Activated naive CD8-positive, alpha-beta T cell treated with anti-CD3 and anti-CD28 coated beads for 36 hours (primary cell): ENCODE measurements at regions not wholly inside any gene's neighbourhood (a gene's known extent, or its start where the extent isn't known, plus 50 kb on each side); places are given as distances from the start of the nearest gene placed in this dataset.

ENCODE experiments used
- DNase-seq: peaks from one replicate; pipeline ENCODE4 v3.0.0; 2021
- H3K27ac Mint-ChIP-seq: one replicate; pipeline ENCODE4 v1.8.0; 2022; ENCODE audit warnings: mild to moderate bottlenecking, moderate library complexity, mixed read lengths
- H3K27me3 Mint-ChIP-seq: one replicate; pipeline ENCODE4 v1.8.0; 2022; ENCODE audit warnings: mild to moderate bottlenecking, mixed read lengths
- H3K36me3 Mint-ChIP-seq: one replicate; pipeline ENCODE4 v1.8.0; 2021; ENCODE audit warnings: mild to moderate bottlenecking, mixed read lengths
- H3K4me1 Mint-ChIP-seq: one replicate; pipeline ENCODE4 v1.8.0; 2021; ENCODE audit warnings: mixed read lengths
- H3K4me3 Mint-ChIP-seq: one replicate; pipeline ENCODE4 v1.8.0; 2022; ENCODE audit warnings: mild to moderate bottlenecking, moderate library complexity, mixed read lengths
- H3K9me3 Mint-ChIP-seq: one replicate; pipeline ENCODE4 v1.8.0; 2022; ENCODE audit warnings: mixed read lengths

DNA sequence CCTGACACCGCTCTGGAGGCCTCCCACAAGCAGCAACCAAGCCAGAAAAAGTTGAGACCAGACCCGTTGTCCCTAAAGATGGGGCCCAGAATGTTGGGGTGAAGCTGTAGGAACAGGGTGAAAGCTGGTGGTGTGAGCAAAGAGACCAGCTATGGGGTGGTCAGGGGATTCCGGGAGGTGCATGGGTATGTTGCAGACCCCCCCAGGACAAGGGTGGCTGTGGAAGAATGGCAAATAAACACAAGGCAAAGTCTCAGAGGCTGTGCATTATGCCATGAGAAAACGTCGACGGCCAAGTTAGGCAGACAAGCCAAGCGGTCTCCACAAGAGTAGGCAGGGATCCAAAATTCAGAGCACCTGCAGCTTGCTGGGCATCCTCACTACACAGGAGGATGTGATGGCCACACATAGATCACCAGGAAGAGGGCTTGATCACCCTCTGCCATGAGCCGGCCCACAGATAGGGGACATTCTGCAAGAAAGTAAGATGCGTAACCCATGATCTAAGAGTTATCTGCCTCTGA, 58.8 kb upstream of the KCNA1 start:
- no peak overlapping the region for H3K27ac Mint-ChIP-seq
- H3K27me3 Mint-ChIP-seq, result peaks cover 9% of the 10 kb centered on the region
- no peak for DNase-seq
- H3K36me3 Mint-ChIP-seq, result no peaks in the 10 kb centered on the region
- H3K4me3 Mint-ChIP-seq, result no peak overlapping the region
- H3K9me3 Mint-ChIP-seq, result no peaks in the 10 kb centered on the region
- peaks cover 2% of the 10 kb centered on the region for H3K4me1 Mint-ChIP-seq

DNA sequence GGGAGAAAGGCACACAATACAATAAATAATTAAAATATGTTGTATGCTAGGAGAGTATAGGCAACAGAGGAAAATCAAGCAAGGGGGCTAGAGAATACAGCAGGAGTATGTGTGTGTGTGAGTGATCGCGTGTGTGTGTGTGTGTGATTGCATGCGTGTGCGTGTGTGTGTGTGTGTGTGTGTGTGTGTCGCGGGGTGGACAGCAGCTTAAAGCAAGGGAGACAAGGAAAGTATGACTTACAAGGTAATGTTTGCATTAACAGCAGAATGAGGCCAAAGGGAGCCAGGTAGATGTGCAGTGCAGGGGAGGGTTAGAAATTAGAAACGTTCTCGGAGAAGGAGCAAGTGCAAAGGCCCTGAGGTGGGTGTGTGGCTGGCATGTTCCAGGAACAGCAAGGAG, 57.4 kb upstream of the KCNA1 start:
- Mint-ChIP-seq H3K27me3 (peaks cover 7% of the 10 kb centered on the region), H3K4me1 (peaks cover 2% of the 10 kb centered on the region), H3K36me3 (no peaks in the 10 kb centered on the region), H3K9me3 (no peaks in the 10 kb centered on the region), H3K4me3 (no peak overlapping the region), H3K27ac (no peak overlapping the region)
- DNase-seq, result no peak

DNA sequence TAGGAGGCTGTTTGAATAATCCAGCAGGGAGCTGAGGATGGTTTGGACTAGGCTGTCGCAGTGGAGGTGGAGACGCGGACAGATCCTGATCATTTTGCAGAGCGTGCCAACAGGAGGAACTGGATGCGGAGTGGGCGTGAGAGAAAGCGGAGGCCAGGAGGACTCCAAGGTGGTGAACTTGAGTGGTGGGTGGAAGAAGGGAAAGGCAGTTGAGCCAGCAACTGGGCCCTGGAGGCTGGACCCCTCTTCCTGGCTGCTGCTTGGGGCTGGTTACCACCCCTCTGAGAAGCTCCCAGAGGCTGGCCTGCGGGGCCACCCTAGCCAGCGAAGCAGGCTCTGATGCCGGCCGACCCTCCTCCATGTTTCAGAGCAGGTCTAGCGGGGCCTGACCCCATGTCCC, 56.8 kb upstream of the KCNA1 start:
- no peaks in the 10 kb centered on the region for H3K9me3 Mint-ChIP-seq
- H3K27me3 Mint-ChIP-seq, result peaks cover 6% of the 10 kb centered on the region
- H3K4me1 Mint-ChIP-seq, result peaks cover 8% of the 10 kb centered on the region
- H3K27ac Mint-ChIP-seq, result no peak overlapping the region
- no peak for DNase-seq
- H3K4me3 Mint-ChIP-seq, result no peak overlapping the region
- no peaks in the 10 kb centered on the region for H3K36me3 Mint-ChIP-seq

DNA sequence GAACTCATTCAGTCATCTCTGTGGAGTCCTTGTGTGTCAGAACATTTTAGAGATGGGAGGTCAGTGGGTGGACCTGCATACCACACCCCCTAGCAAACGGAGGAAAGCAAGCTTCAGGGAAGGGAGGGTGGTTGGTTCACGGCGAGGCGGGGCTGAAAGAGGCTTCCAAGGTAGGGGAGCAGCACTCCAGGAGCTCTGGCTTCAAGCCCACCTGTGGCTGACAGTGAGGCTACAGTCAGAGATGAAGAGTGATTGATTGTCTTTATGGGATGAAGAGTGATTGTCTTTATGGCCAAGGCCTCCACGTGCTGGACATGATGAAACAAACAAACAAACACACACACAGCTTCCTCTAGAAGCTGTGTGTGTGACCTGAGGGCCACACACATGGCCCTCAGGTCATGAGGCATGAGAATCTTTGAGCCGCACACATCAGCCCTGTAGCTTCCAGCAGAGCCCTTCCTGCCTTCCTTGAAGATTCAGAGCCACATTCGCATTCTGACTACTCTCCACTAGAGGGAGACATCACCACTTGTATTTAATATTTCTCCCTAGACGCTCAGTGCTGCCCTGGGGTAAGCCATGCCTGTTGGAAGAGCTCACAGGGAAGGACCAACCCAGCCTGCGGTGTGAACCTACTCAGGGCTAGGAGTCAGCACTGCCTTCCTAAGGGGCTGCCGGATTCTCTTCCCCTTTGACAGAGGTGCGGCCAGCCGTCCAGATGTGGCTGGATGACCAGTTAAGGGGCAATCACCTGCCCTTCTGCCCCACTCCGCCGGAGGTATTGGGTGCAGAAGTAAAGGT, 54.4 kb upstream of the KCNA1 start:
- peaks cover 24% of the 10 kb centered on the region for H3K27me3 Mint-ChIP-seq
- H3K4me1 Mint-ChIP-seq, result peaks cover 12% of the 10 kb centered on the region
- no peaks in the 10 kb centered on the region for H3K9me3 Mint-ChIP-seq
- H3K27ac Mint-ChIP-seq, result no peak overlapping the region
- no peaks in the 10 kb centered on the region for H3K36me3 Mint-ChIP-seq
- no peak overlapping the region for H3K4me3 Mint-ChIP-seq
- peak; percentile 31 for DNase-seq

DNA sequence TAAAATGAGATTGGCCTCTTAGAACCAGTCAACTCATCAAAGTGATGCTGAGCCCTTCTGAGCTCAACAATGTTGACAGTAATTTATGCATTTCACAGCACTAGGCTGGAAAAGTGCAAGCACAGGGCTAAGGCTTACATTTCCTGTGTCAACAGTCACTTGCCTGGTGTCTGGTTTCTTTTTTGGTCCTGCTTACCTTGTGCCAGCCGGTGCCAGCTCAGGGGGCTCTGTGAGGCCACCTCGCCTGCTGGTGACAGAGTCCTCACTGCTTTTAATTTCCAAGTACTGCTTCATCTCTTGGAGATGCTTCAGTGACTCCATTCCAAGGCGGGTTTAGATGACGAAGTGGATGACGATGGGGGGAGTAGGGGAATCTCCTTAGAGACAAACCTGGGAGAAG, 53.1 kb upstream of the KCNA1 start:
- H3K4me1 Mint-ChIP-seq, result peaks cover 12% of the 10 kb centered on the region
- H3K4me3 Mint-ChIP-seq, result no peak overlapping the region
- no peak overlapping the region for H3K27ac Mint-ChIP-seq
- H3K27me3 Mint-ChIP-seq, result peaks cover 24% of the 10 kb centered on the region
- no peaks in the 10 kb centered on the region for H3K9me3 Mint-ChIP-seq
- no peaks in the 10 kb centered on the region for H3K36me3 Mint-ChIP-seq
- DNase-seq, result no peak

DNA sequence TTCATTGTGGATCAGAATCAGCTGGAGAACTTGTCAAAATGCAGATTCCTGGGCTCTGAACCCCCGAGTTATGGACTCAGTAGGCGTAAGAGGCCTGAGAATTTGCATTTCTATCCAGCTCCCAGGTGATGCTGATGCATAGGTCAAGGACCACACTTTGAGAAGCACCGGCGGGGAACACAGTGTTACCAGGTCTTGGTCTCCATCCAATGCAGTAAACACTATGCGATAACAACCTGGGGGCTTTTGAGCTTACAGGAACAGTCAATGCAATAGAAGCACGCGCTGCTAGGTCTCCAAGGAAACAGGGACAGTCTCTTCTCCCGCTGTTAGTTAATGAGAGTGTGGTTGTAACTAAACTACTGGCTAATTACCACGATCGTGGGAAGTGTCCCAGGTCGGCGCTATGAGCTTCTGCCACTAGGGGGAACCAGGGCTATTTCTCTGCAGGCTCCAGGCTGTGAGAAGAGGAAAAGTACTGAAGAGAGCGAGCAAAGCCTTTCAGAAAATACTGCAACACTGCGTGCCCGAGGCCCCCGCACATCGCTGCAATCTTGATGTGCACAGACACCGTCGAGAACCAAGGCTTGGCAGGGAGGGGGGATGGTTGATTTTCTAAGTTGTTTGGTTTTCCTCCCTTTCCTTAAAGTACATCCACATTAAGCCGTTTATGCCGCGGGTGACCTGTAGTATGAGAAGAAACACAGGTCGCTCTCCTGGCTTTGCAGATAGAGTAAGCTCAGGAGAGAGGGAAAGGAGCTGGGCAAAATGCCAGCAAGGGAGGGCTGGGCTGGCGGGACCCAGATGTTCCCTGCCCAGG, 52.0 kb upstream of the KCNA1 start:
- peak overlapping the region; percentile 29 for H3K4me3 Mint-ChIP-seq
- DNase-seq, result peak; percentile 68
- H3K4me1 Mint-ChIP-seq, result peaks cover 12% of the 10 kb centered on the region
- H3K27ac Mint-ChIP-seq, result no peak overlapping the region
- H3K9me3 Mint-ChIP-seq, result no peaks in the 10 kb centered on the region
- H3K27me3 Mint-ChIP-seq, result peaks cover 24% of the 10 kb centered on the region
- H3K36me3 Mint-ChIP-seq, result no peaks in the 10 kb centered on the region

DNA sequence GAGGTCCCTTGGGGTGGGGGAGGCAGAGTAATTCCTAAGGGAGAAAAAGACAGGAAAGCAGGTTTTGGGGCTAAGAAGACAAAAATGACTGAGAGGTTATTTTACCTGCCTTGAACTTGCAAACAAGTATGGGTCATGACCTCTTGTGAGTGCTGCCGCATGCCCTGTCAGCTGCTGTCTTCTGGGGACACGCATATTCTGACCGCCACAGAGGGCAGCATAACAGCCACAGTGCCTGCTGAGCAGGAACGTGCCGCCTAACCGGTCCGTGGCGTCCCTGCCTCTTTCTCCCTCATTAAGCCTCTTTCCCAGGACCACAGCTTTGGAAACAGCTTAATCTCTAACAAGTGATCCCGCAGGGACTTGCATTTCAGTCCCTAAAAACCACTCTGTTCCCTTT, 51.3 kb upstream of the KCNA1 start:
- H3K4me1 Mint-ChIP-seq, result peaks cover 12% of the 10 kb centered on the region
- peak overlapping the region; percentile 29 for H3K4me3 Mint-ChIP-seq
- H3K36me3 Mint-ChIP-seq, result no peaks in the 10 kb centered on the region
- H3K27me3 Mint-ChIP-seq, result peaks cover 24% of the 10 kb centered on the region
- no peak overlapping the region for H3K27ac Mint-ChIP-seq
- H3K9me3 Mint-ChIP-seq, result no peaks in the 10 kb centered on the region
- DNase-seq, result no peak

DNA sequence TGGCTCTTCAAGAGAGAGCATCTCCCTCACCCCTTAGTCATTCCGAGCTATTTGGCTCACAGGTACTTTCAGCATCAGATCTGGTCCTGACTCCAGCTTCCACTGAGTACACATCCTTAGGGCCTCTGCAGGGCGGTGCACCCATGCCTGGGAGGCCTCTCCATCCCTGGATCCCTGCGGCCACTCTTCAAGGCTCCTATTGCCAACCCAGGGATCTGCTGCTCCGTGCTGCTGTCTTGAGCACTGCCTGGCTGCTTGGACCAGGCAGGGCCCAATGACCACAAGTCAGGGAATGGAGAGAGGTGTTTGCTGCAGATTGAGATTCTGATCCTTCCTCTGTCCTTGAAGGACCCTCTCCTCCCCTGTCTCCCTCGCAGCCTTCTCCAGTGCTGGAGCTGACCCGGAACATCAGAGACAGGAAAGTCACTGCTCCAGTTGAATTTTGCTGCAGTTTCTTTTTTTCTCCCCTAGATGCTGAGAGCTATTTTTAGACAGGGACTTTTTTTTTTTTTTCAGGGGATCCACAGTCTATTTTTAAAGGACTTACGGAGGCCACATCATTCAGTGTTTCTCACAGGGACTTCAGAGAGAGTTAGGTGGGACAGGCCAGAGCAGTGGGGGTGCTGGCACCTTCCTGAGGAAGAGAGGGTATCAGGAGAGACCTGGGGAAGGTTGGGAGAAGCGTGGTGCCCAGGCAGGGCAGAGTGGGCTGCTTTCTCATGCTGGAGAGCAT, 50.1 kb upstream of the KCNA1 start:
- no peaks in the 10 kb centered on the region for H3K36me3 Mint-ChIP-seq
- no peaks in the 10 kb centered on the region for H3K9me3 Mint-ChIP-seq
- H3K4me1 Mint-ChIP-seq, result peaks cover 12% of the 10 kb centered on the region
- H3K4me3 Mint-ChIP-seq, result no peak overlapping the region
- no peak for DNase-seq
- H3K27ac Mint-ChIP-seq, result no peak overlapping the region
- peaks cover 24% of the 10 kb centered on the region for H3K27me3 Mint-ChIP-seq
